SK-N-SH treated with all-trans-retinoic acid at 6 μM for 48 hours (cell line): ENCODE measurements at regions not wholly inside any gene's neighbourhood (a gene's known extent, or its start where the extent isn't known, plus 50 kb on each side); places are given as distances from the start of the nearest gene placed in this dataset.

Source experiments
- TF ChIP-seq, protein P1 (sequence below): fragments of 250-450 bp; sonication (Bioruptor Pico); IDR thresholded peaks from 2 replicates; pipeline ENCODE4 v1.5.1; 2021; ENCODE audit warnings: mild to moderate bottlenecking, moderate library complexity
- TF ChIP-seq, protein P2 (sequence below): fragments of 250-450 bp; sonication (Bioruptor Pico); IDR thresholded peaks from 2 replicates; pipeline ENCODE4 v1.8.0; 2020; ENCODE audit warnings: mild to moderate bottlenecking, moderate library complexity, borderline replicate concordance

DNA sequence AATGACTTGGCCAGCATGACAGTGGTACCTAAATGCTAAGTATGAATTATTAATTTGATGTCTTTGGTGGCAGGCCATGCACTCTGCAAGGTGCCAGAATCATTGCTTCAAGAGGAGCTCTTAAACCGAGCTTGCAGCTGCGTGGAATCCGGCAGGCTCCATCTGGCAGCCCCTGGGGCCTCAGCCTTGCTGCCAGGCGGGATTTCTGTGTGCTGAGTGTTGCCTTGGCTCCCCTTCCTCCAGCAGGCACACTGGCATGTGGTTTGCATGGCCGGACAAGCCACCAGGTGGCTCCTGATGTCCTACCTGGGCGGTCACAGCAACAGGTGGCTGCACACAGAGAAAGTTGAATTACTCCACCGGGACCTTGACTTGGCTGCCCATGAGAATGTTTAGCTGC, 155.4 kb downstream of the URB2 start:
- TF ChIP-seq, protein P1, sequence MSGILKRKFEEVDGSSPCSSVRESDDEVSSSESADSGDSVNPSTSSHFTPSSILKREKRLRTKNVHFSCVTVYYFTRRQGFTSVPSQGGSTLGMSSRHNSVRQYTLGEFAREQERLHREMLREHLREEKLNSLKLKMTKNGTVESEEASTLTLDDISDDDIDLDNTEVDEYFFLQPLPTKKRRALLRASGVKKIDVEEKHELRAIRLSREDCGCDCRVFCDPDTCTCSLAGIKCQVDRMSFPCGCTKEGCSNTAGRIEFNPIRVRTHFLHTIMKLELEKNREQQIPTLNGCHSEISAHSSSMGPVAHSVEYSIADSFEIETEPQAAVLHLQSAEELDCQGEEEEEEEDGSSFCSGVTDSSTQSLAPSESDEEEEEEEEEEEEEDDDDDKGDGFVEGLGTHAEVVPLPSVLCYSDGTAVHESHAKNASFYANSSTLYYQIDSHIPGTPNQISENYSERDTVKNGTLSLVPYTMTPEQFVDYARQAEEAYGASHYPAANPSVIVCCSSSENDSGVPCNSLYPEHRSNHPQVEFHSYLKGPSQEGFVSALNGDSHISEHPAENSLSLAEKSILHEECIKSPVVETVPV (CRISPR knock-in tag), result no peak
- TF ChIP-seq, protein P2, sequence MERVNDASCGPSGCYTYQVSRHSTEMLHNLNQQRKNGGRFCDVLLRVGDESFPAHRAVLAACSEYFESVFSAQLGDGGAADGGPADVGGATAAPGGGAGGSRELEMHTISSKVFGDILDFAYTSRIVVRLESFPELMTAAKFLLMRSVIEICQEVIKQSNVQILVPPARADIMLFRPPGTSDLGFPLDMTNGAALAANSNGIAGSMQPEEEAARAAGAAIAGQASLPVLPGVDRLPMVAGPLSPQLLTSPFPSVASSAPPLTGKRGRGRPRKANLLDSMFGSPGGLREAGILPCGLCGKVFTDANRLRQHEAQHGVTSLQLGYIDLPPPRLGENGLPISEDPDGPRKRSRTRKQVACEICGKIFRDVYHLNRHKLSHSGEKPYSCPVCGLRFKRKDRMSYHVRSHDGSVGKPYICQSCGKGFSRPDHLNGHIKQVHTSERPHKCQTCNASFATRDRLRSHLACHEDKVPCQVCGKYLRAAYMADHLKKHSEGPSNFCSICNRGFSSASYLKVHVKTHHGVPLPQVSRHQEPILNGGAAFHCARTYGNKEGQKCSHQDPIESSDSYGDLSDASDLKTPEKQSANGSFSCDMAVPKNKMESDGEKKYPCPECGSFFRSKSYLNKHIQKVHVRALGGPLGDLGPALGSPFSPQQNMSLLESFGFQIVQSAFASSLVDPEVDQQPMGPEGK (CRISPR knock-in tag), result no peak
